GM12875 (cell line): ENCODE measurements at regions not wholly inside any gene's neighbourhood (a gene's known extent, or its start where the extent isn't known, plus 50 kb on each side); places are given as distances from the start of the nearest gene placed in this dataset.

Experiments used
- H3K4me3 ChIP-seq: one replicate; pipeline ENCODE4 v1.5.1; 2011; ENCODE audit warnings: low read depth, low read length, control low read depth
- CTCF ChIP-seq: IDR thresholded peaks from 2 replicates; pipeline ENCODE4 v1.5.1; 2011; ENCODE audit warnings: low read depth, mild to moderate bottlenecking, control low read depth, inconsistent platforms, low read length, moderate library complexity, borderline replicate concordance; ENCODE audit not compliant: insufficient read depth

- no peak for TF ChIP-seq CTCF
- H3K4me3 ChIP-seq: no peak overlapping the region
Observed at GRCh38 chr10:29183301-29183945, 105.4 kb upstream of the LYZL1 start.

- TF ChIP-seq CTCF: no peak
- H3K4me3 ChIP-seq: no peak overlapping the region
Observed at GRCh38 chr10:29184205-29185000, 104.5 kb upstream of the LYZL1 start.

GRCh38 chr10:29185050-29185449 is 103.8 kb upstream of the LYZL1 start:
- TF ChIP-seq CTCF: no peak
- H3K4me3 ChIP-seq: no peak overlapping the region

- no peak for TF ChIP-seq CTCF
- H3K4me3 ChIP-seq: no peak overlapping the region
Observed at GRCh38 chr10:29186221-29186620, 102.6 kb upstream of the LYZL1 start.

- H3K4me3 ChIP-seq: no peak overlapping the region
- TF ChIP-seq CTCF: no peak
Observed at GRCh38 chr10:29189256-29189655, 99.6 kb upstream of the LYZL1 start.

- no peak for TF ChIP-seq CTCF
- no peak overlapping the region for H3K4me3 ChIP-seq
Observed at GRCh38 chr10:29191674-29192073, 97.2 kb upstream of the LYZL1 start.

- no peak overlapping the region for H3K4me3 ChIP-seq
- no peak for TF ChIP-seq CTCF
Observed at GRCh38 chr10:29199339-29199738, 89.5 kb upstream of the LYZL1 start.
